Heart left ventricle (tissue), 16 donors: ENCODE measurements at regions not wholly inside any gene's neighbourhood (a gene's known extent, or its start where the extent isn't known, plus 50 kb on each side); places are given as distances from the start of the nearest gene placed in this dataset.

Experiments used
- ATAC-seq, 4 donors: fragments of 200-7000 bp; cut with Tn5 transposase; one replicate each; pipeline ENCODE4 v1.9.1; 2020 to 2022; ENCODE audit warnings: moderate library complexity in 4 of 4, mild to moderate bottlenecking in 3 of 4, moderate number of reproducible peaks in 1 of 4
- DNase-seq, 5 donors: peaks; one replicate each; pipeline ENCODE4 v3.0.0-alpha.2; 2020
- H3K27ac ChIP-seq, 12 donors: fragments of 200-600 bp; sonication (generic) in 4 of 12; one replicate each; pipeline versions ENCODE4 v1.5.0 to v1.8.0; 2016 to 2022; ENCODE audit warnings: mild to moderate bottlenecking in 2 of 12
- H3K27me3 ChIP-seq, 9 donors: fragments of 200-600 bp; sonication (generic) in 2 of 9; one replicate each; pipeline versions ENCODE4 v1.5.1 to v1.8.0; 2016 to 2022; ENCODE audit warnings: mild to moderate bottlenecking in 3 of 9
- H3K36me3 ChIP-seq, 9 donors: fragments of 200-600 bp; sonication (generic) in 2 of 9; one replicate each; pipeline versions ENCODE4 v1.5.0 to v1.8.0; 2018 to 2022; ENCODE audit warnings: mild to moderate bottlenecking in 2 of 9
- H3K4me1 ChIP-seq, 12 donors: fragments of 200-600 bp; sonication (generic) in 4 of 12; one replicate each; pipeline versions ENCODE4 v1.5.0 to v1.8.0; 2016 to 2022; ENCODE audit warnings: mild to moderate bottlenecking in 3 of 12
- H3K4me3 ChIP-seq, 12 donors: fragments of 200-600 bp; sonication (generic) in 4 of 12; one replicate each; pipeline versions ENCODE4 v1.5.0 to v1.8.0; 2017 to 2022; ENCODE audit warnings: mild to moderate bottlenecking in 9 of 12, moderate library complexity in 4 of 12
- H3K9me3 ChIP-seq, 12 donors: fragments of 200-600 bp; sonication (generic) in 4 of 12; one replicate each; pipeline versions ENCODE4 v1.5.0 to v1.8.0; 2016 to 2022; ENCODE audit warnings: mild to moderate bottlenecking in 1 of 12
- CTCF ChIP-seq, 12 donors: fragments of 200-600 bp; sonication (generic) in 4 of 12; IDR thresholded peaks; one replicate each; pipeline versions ENCODE4 v1.5.0 to v1.8.0; 2018 to 2022; ENCODE audit warnings: antibody characterized with exemption in 12 of 12, mild to moderate bottlenecking in 5 of 12
- POLR2A ChIP-seq, 2 donors: fragments of 450-650 bp; IDR thresholded peaks; one replicate each; pipeline ENCODE4 v1.6.1; 2017; ENCODE audit warnings: antibody characterized with exemption in 2 of 2, mild to moderate bottlenecking in 2 of 2, moderate library complexity in 2 of 2
- WGBS, 4 donors: extraction: QIAGEN DNeasy Blood & Tissue Kit in 2 of 4; methylation state at CpG; one replicate each; pipeline versions ENCODE4 v1.1.5 to v1.1.7; 2013 to 2018; 5-methylcytosine and 5-hydroxymethylcytosine counted together
- intact Hi-C, 10 donors: fragments of 100-400 bp; cut with DNase I; formaldehyde crosslinking; loops; one replicate each; pipeline versions ENCODE4 v1.11.1 to v1.14.2; 2022
- donor health status: ischemic (EF 13 %, LVEDD 7.1; RV severe dilation, severe dysfunction).
- donor health status: healthy with polysubstance abuse.
- donor health status: DM: no; HTN: yes; CAD: no.
- donor health status: DM: no; HTN: no; CAD: no.
- donor health status: ischemic (EF 25% LVEDD 6.9; RV normal size, moderate dysfunction).
- donor health status: ischemic (EF 25% LVEDD 5.7; RV mildly dilated, moderate dysfunction).
- donor health status: healthy.
- donor health status: DM: yes; HTN: yes; CAD: no.
- donor health status: ischemic (EF 35%, LVEDD 5.7; RV mildly dilated, moderate dysfunction).
- donor health status: nonischemic (EF 11% LVEDD 7.7; RV severe dilation, severe dysfunction).
- donor health status: DM: yes; HTN: yes; CAD: no.
- donor health status: PGD.
- donor health status: ischemic (EF 29% LVEDD 5.4; RV normal size, mild dysfunction).
- donor health status: nonischemic (EF 23%, LVEDD 6.1; RV moderate dilation, normal function).

- Histone ChIP-seq H3K4me1 (peaks cover 0 to 19% (median 0%) of the 10 kb centered on the region in 12 donors), H3K4me3 (no peak overlapping the region), H3K27me3 (no peaks in the 10 kb centered on the region), H3K9me3 (no peaks in the 10 kb centered on the region), H3K36me3 (no peaks in the 10 kb centered on the region), H3K27ac (no peak overlapping the region)
- TF ChIP-seq POLR2A (IDR thresholded peaks at IDR 0.05) (no peak), CTCF (IDR thresholded peaks at IDR 0.05) (no peak)
- WGBS, 4 donors, result 84 to 93% (median 88%) methylated on average over 7 of the region's 7 CpGs
- intact Hi-C loops, result no loop called here
- DNase-seq (no peak), ATAC-seq (no peak)
Measured at GRCh38 chr1:232705815-232706575, 76.1 kb upstream of the SIPA1L2 start.

- 61 to 75% (median 72%) methylated on average over 2 of the region's 2 CpGs for WGBS, 4 donors
Measured at GRCh38 chr1:232707142-232707541, 77.2 kb upstream of the SIPA1L2 start.

GRCh38 chr1:232709386-232709785, 79.5 kb upstream of the SIPA1L2 start:
- no peak for TF ChIP-seq CTCF (IDR thresholded peaks at IDR 0.05)
- no peak for TF ChIP-seq POLR2A (IDR thresholded peaks at IDR 0.05)
- Histone ChIP-seq H3K4me1 (peaks cover 0 to 14% (median 0%) of the 10 kb centered on the region in 12 donors), H3K9me3 (peaks cover 0 to 22% (median 0%) of the 10 kb centered on the region in 12 donors), H3K27me3 (no peaks in the 10 kb centered on the region), H3K4me3 (no peak overlapping the region), H3K27ac (no peak overlapping the region), H3K36me3 (no peaks in the 10 kb centered on the region)
- WGBS, 4 donors, result 59 to 77% (median 71%) methylated on average over 5 of the region's 5 CpGs
- ATAC-seq (no peak), DNase-seq (no peak)
- intact Hi-C loops, result no loop called here

More at GRCh38 chr1:232707142-232707541, 77.2 kb upstream of the SIPA1L2 start:
- ATAC-seq (no peak), DNase-seq (no peak)
- Histone ChIP-seq H3K9me3 (no peaks in the 10 kb centered on the region), H3K4me1 (peaks cover 0 to 19% (median 0%) of the 10 kb centered on the region in 12 donors), H3K4me3 (no peak overlapping the region), H3K27me3 (no peaks in the 10 kb centered on the region), H3K27ac (no peak overlapping the region), H3K36me3 (no peaks in the 10 kb centered on the region)
- TF ChIP-seq CTCF (IDR thresholded peaks at IDR 0.05), result no peak
- no peak for TF ChIP-seq POLR2A (IDR thresholded peaks at IDR 0.05)
- intact Hi-C loops, result no loop called here

GRCh38 chr1:232711996-232712395, 82.1 kb upstream of the SIPA1L2 start:
- ATAC-seq (no peak), DNase-seq (no peak)
- Histone ChIP-seq H3K4me1 (no peaks in the 10 kb centered on the region), H3K9me3 (peaks cover 0 to 23% (median 0%) of the 10 kb centered on the region in 12 donors), H3K27me3 (no peaks in the 10 kb centered on the region), H3K4me3 (no peak overlapping the region), H3K36me3 (no peaks in the 10 kb centered on the region), H3K27ac (no peak overlapping the region)
- TF ChIP-seq CTCF (IDR thresholded peaks at IDR 0.05), result no peak
- no peak for TF ChIP-seq POLR2A (IDR thresholded peaks at IDR 0.05)
- 77 to 88% (median 85%) methylated on average over 6 of the region's 6 CpGs for WGBS, 4 donors
- intact Hi-C loops, result loop anchor here in 1 of 10 donors (10.0 kb wide), 1 partner anchor 67 kb away; no protein-coding TSS in a partner anchor
